Testis (tissue), 2 donors: ENCODE measurements at regions not wholly inside any gene's neighbourhood (a gene's known extent, or its start where the extent isn't known, plus 50 kb on each side); places are given as distances from the start of the nearest gene placed in this dataset.
"Not testable (repeated sequence)": the region's sequence is repeated elsewhere in the genome, so short reads cannot be mapped to it uniquely, and the experiment has no call there.

ENCODE experiments used
- DNase-seq: peaks from one replicate; pipeline ENCODE4 v3.0.0-alpha.2; 2019
- H3K27ac ChIP-seq, 2 donors: fragments of 200-600 bp; sonication (generic); one replicate each; pipeline ENCODE4 v1.5.1; 2019
- H3K27me3 ChIP-seq: fragments of 200-600 bp; sonication (generic); one replicate; pipeline ENCODE4 v1.5.1; 2019
- H3K36me3 ChIP-seq: fragments of 200-600 bp; sonication (generic); one replicate; pipeline ENCODE4 v1.5.1; 2017; ENCODE audit warnings: low read depth; ENCODE audit errors: missing control alignments
- H3K4me1 ChIP-seq: fragments of 200-600 bp; sonication (generic); one replicate; pipeline ENCODE4 v1.5.1; 2019
- H3K4me3 ChIP-seq, 2 donors: fragments of 200-600 bp; sonication (generic); one replicate each; pipeline ENCODE4 v1.5.1; 2017 to 2019
- H3K9me3 ChIP-seq: fragments of 200-600 bp; sonication (generic); one replicate; pipeline ENCODE4 v1.5.1; 2017
- POLR2A ChIP-seq: fragments of 450-650 bp; IDR thresholded peaks from one replicate; pipeline ENCODE4 v1.6.1; 2017; ENCODE audit warnings: antibody characterized with exemption, mild to moderate bottlenecking, moderate library complexity
- WGBS, 2 donors: methylation state at CpG; one replicate each; pipeline ENCODE4 v1.1.5; 2018; 5-methylcytosine and 5-hydroxymethylcytosine counted together
- intact Hi-C: fragments of 100-400 bp; cut with DNase I; formaldehyde crosslinking; loops from one replicate; pipeline ENCODE4 v1.15.1; 2023; ENCODE audit warnings: low total_unique reads
- TF ChIP-seq, protein P1 (sequence below), 3 experiments: fragments of 450-650 bp in 2 of 3; fragments of 200-600 bp in 1 of 3; sonication (generic) in 1 of 3; IDR thresholded peaks; one replicate each; pipeline ENCODE4 v1.5.1; 2016 to 2019; ENCODE audit warnings: antibody characterized with exemption in 3 of 3, mild to moderate bottlenecking in 2 of 3, moderate library complexity in 1 of 3

- H3K4me1 ChIP-seq = no peaks in the 10 kb centered on the region
- intact Hi-C loops = no loop called here
- no peak for DNase-seq
- H3K27me3 ChIP-seq = no peaks in the 10 kb centered on the region
- no peak for TF ChIP-seq POLR2A
- TF ChIP-seq, protein P1, sequence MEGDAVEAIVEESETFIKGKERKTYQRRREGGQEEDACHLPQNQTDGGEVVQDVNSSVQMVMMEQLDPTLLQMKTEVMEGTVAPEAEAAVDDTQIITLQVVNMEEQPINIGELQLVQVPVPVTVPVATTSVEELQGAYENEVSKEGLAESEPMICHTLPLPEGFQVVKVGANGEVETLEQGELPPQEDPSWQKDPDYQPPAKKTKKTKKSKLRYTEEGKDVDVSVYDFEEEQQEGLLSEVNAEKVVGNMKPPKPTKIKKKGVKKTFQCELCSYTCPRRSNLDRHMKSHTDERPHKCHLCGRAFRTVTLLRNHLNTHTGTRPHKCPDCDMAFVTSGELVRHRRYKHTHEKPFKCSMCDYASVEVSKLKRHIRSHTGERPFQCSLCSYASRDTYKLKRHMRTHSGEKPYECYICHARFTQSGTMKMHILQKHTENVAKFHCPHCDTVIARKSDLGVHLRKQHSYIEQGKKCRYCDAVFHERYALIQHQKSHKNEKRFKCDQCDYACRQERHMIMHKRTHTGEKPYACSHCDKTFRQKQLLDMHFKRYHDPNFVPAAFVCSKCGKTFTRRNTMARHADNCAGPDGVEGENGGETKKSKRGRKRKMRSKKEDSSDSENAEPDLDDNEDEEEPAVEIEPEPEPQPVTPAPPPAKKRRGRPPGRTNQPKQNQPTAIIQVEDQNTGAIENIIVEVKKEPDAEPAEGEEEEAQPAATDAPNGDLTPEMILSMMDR (IDR thresholded peaks at IDR 0.05) = no peak
- no peak overlapping the region for H3K27ac ChIP-seq
- no peaks in the 10 kb centered on the region for H3K9me3 ChIP-seq
- WGBS, 2 donors = 94 to 95% methylated on average over 11 to 17 of the region's 17 CpGs
- H3K4me3 ChIP-seq = no peak overlapping the region
- H3K36me3 ChIP-seq = no peaks in the 10 kb centered on the region
Observed at GRCh38 chr2:241967467-241968144, 98.1 kb downstream of the RTP5 start.

DNA sequence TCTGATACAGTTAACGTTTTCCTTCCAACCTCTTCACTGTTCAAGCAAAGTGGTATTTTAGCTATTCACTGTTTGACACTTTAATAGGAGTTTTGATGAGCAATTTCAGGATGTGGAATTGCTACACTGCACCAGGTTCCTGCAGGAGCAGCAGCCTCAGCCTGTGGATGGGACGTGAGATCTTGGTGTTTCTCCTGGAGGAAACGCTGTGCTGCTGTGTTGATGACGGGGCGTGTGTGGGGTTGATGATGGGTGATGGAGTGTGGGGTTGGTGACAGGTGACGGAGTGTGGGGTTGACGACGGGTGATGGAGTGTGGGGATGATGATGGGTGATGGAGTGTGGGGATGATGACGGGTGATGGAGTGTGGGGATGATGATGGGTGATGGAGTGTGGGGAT is 98.9 kb downstream of the RTP5 start:
- Histone ChIP-seq H3K36me3 (no peaks in the 10 kb centered on the region), H3K4me1 (no peaks in the 10 kb centered on the region), H3K4me3 (no peak overlapping the region), H3K27ac (no peak overlapping the region), H3K27me3 (no peaks in the 10 kb centered on the region), H3K9me3 (no peaks in the 10 kb centered on the region)
- WGBS, 2 donors = 92 to 94% methylated on average over 9 of the region's 9 CpGs
- TF ChIP-seq, protein P1 (IDR thresholded peaks at IDR 0.05) = no peak
- no peak for TF ChIP-seq POLR2A
- intact Hi-C loops = no loop called here
- DNase-seq = no peak

DNA sequence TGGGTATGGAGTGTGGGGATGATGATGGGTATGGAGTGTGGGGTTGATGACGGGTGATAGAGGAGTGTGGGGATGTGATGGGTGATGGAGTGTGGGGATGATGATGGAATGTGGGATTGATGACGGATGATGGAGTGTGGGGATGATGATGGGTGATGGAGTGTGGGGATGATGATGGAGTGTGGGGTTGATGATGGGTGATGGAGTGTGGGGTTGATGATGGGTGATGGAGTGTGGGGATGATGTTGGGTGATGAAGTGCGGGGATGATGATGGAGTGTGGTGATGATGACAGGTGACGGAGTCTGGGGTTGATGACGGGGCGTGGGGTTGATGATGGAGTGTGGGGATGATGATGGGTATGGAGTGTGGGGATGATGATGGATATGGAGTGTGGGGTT is 99.7 kb downstream of the RTP5 start:
- intact Hi-C loops, DNase-seq: not testable (repeated sequence)
- 95 to 96% methylated on average over 6 of the region's 6 CpGs for WGBS, 2 donors

DNA sequence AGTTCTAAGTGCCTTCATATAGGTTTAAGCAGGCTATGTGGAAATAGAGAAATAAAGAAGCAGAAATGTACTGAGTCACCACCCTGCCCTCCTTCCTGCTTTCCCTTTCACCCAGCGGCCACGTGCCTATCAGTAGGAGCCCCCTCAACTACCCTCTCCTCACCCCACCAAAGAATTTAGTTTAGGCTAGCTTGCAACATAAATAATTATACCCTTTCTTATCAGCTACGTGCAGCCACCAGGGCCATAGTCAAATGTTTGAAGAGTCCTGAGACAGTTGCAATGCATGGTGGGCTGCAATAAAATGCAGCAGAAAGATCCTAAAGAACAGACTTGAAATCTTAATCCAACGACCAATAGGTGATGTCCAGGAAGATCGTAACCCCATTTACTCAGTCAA is 101.2 kb downstream of the RTP5 start:
- no peak for DNase-seq
- H3K4me1 ChIP-seq = no peaks in the 10 kb centered on the region
- H3K4me3 ChIP-seq = no peak overlapping the region
- H3K27me3 ChIP-seq = no peaks in the 10 kb centered on the region
- no peak overlapping the region for H3K27ac ChIP-seq
- TF ChIP-seq, protein P1 (IDR thresholded peaks at IDR 0.05) = no peak
- no peak for TF ChIP-seq POLR2A
- WGBS, 2 donors = 84 to 90% methylated on average over 5 of the region's 5 CpGs
- intact Hi-C loops = no loop called here
- no peaks in the 10 kb centered on the region for H3K36me3 ChIP-seq
- H3K9me3 ChIP-seq = no peaks in the 10 kb centered on the region

More for the DNA sequence above, 99.7 kb downstream of the RTP5 start:
- H3K27ac ChIP-seq, H3K4me3 ChIP-seq, H3K9me3 ChIP-seq, H3K27me3 ChIP-seq, H3K4me1 ChIP-seq, H3K36me3 ChIP-seq: not testable (repeated sequence)

DNA sequence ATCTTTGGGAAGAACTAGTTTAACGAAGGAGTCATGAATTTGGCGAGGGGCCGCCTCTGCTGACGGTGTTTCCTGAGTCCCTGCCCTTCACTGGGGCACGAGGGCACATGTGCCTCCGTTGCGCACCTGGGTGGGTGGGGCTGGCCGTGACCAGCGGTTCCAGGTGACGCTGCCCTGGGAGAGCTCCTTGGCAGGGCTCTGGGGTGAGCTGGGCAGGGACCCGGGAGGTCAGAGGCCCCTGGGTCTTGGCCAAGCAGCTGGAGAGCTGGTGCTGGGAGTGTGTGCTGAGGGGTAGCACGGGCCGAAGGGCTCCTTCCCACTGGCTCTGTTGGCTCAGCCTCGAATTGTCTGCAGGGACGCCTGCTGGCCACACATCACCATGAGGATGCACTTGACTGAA is 104.6 kb downstream of the RTP5 start:
- Histone ChIP-seq H3K27me3 (no peaks in the 10 kb centered on the region), H3K4me1 (no peaks in the 10 kb centered on the region), H3K27ac (no peak overlapping the region), H3K9me3 (no peaks in the 10 kb centered on the region), H3K4me3 (no peak overlapping the region), H3K36me3 (no peaks in the 10 kb centered on the region)
- intact Hi-C loops = no loop called here
- TF ChIP-seq, protein P1 (IDR thresholded peaks at IDR 0.05) = no peak
- TF ChIP-seq POLR2A = no peak
- 96 to 98% methylated on average over 10 to 15 of the region's 15 CpGs for WGBS, 2 donors
- DNase-seq = no peak
